SK-N-SH treated with all-trans-retinoic acid at 6 μM for 48 hours (cell line): ENCODE measurements at regions not wholly inside any gene's neighbourhood (a gene's known extent, or its start where the extent isn't known, plus 50 kb on each side); places are given as distances from the start of the nearest gene placed in this dataset.
A peak's percentile ranks its signal among the peaks of the same experiment; 100 is the strongest.

Experiments
- ATAC-seq: fragments of 200-7000 bp; cut with Tn5 transposase; 3 replicates; pipeline ENCODE4 v1.9.1; 2020; ENCODE audit warnings: mild to moderate bottlenecking, moderate library complexity
- ARNTL ChIP-seq: fragments of 450-650 bp; formaldehyde crosslinking; IDR thresholded peaks from 2 replicates; pipeline ENCODE4 v1.5.0; 2020; ENCODE audit warnings: low read depth, mild to moderate bottlenecking, moderate library complexity, borderline replicate concordance
- BACH2 ChIP-seq: fragments of 250-450 bp; sonication (Bioruptor Pico); IDR thresholded peaks from 2 replicates; pipeline ENCODE4 v1.9.0; 2021; ENCODE audit warnings: mild to moderate bottlenecking, borderline replicate concordance
- CSDC2 ChIP-seq: fragments of 250-450 bp; sonication (Bioruptor Pico); IDR thresholded peaks from 2 replicates; pipeline ENCODE4 v1.5.0; 2020; ENCODE audit warnings: mild to moderate bottlenecking, moderate library complexity
- ESRRG ChIP-seq: fragments of 250-450 bp; sonication (Bioruptor Pico); IDR thresholded peaks from 2 replicates; pipeline ENCODE4 v1.6.1; 2021; ENCODE audit warnings: mild to moderate bottlenecking
- GLIS3 ChIP-seq: fragments of 250-450 bp; sonication (Bioruptor Pico); IDR thresholded peaks from 2 replicates; pipeline ENCODE4 v1.5.0; 2020; ENCODE audit warnings: mild to moderate bottlenecking, moderate library complexity
- ISL1 ChIP-seq: fragments of 250-450 bp; sonication (Bioruptor Pico); IDR thresholded peaks from 2 replicates; pipeline ENCODE4 v2.1.2; 2022; ENCODE audit warnings: mild to moderate bottlenecking, moderate library complexity
- OSR1 ChIP-seq: fragments of 250-450 bp; sonication (Bioruptor Pico); IDR thresholded peaks from 2 replicates; pipeline ENCODE4 v1.8.0; 2022; ENCODE audit warnings: moderate library complexity, mild to moderate bottlenecking, inconsistent platforms
- PPARA ChIP-seq: fragments of 250-450 bp; sonication (Bioruptor Pico); IDR thresholded peaks from 2 replicates; pipeline ENCODE4 v1.5.0; 2020; ENCODE audit warnings: mild to moderate bottlenecking, borderline replicate concordance
- SNAI2 ChIP-seq: fragments of 250-450 bp; sonication (Bioruptor Pico); IDR thresholded peaks from 2 replicates; pipeline ENCODE4 v1.5.0; 2020; ENCODE audit warnings: mild to moderate bottlenecking, moderate library complexity
- TCF4 ChIP-seq: fragments of 250-450 bp; sonication (Bioruptor Pico); IDR thresholded peaks from 2 replicates; pipeline ENCODE4 v1.8.0; 2021; ENCODE audit warnings: mild to moderate bottlenecking, moderate library complexity, borderline replicate concordance
- ZFP3 ChIP-seq: fragments of 250-450 bp; sonication (Bioruptor Pico); IDR thresholded peaks from 2 replicates; pipeline ENCODE4 v1.5.0; 2020; ENCODE audit warnings: mild to moderate bottlenecking, moderate library complexity
- ZFP30 ChIP-seq: fragments of 450-650 bp; formaldehyde crosslinking; IDR thresholded peaks from 2 replicates; pipeline ENCODE4 v1.5.0; 2022; ENCODE audit warnings: mild to moderate bottlenecking, moderate library complexity
- ZNF565 ChIP-seq: fragments of 450-650 bp; formaldehyde crosslinking; conservative IDR thresholded peaks from 2 replicates; pipeline ENCODE4 v1.5.0; 2020; ENCODE audit warnings: low read depth, mild to moderate bottlenecking, moderate library complexity
- ZNF70 ChIP-seq: fragments of 450-650 bp; formaldehyde crosslinking; IDR thresholded peaks from 2 replicates; pipeline ENCODE4 v1.5.0; 2020; ENCODE audit warnings: mild to moderate bottlenecking, moderate library complexity
- ZNF8 ChIP-seq: fragments of 450-650 bp; formaldehyde crosslinking; IDR thresholded peaks from 2 replicates; pipeline ENCODE4 v1.5.0; 2020; ENCODE audit warnings: mild to moderate bottlenecking, moderate library complexity
- TF ChIP-seq, protein P1 (sequence below): fragments of 250-450 bp; sonication (Bioruptor Pico); IDR thresholded peaks from 2 replicates; pipeline ENCODE4 v1.5.1; 2020; ENCODE audit warnings: low read depth, mild to moderate bottlenecking, moderate library complexity
- TF ChIP-seq, protein P2 (sequence below): fragments of 250-450 bp; sonication (Bioruptor Pico); IDR thresholded peaks from 2 replicates; pipeline ENCODE4 v1.8.0; 2020; ENCODE audit warnings: mild to moderate bottlenecking, moderate library complexity, borderline replicate concordance
- TF ChIP-seq, protein P3 (sequence below): fragments of 250-450 bp; sonication (Bioruptor Pico); IDR thresholded peaks from 2 replicates; pipeline ENCODE4 v1.8.0; 2021; ENCODE audit warnings: low read depth, mild to moderate bottlenecking, moderate library complexity, borderline replicate concordance

DNA sequence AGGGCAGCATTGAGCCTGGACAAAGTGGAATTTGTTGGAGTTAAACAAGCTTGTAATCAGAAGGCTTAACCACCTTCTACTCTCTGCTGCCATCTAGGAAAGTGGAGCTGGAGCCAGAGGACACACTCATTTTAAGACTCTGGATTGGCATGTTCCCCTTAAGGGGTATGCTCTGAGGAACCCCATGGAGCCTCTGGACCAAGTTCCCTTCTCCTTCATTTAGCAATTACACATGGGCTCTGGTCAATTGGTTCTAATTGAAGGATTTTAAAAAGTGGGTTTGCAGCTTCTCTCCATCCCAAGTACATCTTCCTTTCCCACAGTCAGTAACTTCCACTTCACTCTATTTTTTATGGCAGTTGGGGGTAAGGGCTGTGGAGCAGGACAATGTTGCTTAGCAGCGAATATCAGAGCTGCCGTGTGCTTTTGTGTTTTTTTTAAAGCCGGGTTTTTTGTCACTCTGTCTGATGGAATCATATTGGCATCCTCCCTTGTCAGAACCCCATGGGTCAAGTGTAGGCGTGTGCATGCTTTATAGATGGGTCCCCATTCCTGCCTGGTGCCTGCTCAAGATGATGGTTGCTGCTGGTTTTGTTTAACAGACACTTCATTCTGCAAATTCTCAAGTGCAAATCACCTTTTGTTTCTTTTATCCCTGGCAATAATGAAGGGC, 330.7 kb upstream of the ADAMTSL1 start:
- TF ChIP-seq, protein P1, sequence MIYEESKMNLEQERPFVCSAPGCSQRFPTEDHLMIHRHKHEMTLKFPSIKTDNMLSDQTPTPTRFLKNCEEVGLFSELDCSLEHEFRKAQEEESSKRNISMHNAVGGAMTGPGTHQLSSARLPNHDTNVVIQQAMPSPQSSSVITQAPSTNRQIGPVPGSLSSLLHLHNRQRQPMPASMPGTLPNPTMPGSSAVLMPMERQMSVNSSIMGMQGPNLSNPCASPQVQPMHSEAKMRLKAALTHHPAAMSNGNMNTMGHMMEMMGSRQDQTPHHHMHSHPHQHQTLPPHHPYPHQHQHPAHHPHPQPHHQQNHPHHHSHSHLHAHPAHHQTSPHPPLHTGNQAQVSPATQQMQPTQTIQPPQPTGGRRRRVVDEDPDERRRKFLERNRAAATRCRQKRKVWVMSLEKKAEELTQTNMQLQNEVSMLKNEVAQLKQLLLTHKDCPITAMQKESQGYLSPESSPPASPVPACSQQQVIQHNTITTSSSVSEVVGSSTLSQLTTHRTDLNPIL, result no peak
- TF ChIP-seq, protein P2, sequence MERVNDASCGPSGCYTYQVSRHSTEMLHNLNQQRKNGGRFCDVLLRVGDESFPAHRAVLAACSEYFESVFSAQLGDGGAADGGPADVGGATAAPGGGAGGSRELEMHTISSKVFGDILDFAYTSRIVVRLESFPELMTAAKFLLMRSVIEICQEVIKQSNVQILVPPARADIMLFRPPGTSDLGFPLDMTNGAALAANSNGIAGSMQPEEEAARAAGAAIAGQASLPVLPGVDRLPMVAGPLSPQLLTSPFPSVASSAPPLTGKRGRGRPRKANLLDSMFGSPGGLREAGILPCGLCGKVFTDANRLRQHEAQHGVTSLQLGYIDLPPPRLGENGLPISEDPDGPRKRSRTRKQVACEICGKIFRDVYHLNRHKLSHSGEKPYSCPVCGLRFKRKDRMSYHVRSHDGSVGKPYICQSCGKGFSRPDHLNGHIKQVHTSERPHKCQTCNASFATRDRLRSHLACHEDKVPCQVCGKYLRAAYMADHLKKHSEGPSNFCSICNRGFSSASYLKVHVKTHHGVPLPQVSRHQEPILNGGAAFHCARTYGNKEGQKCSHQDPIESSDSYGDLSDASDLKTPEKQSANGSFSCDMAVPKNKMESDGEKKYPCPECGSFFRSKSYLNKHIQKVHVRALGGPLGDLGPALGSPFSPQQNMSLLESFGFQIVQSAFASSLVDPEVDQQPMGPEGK, result no peak
- TF ChIP-seq ESRRG (CRISPR knock-in tag) (no peak), GLIS3 (CRISPR knock-in tag) (no peak), ZFP3 (CRISPR knock-in tag) (no peak), ARNTL (no peak), CSDC2 (CRISPR knock-in tag) (no peak), ISL1 (CRISPR knock-in tag) (no peak), ZNF70 (CRISPR knock-in tag) (no peak), SNAI2 (no peak), ZFP30 (CRISPR knock-in tag) (no peak), ZNF565 (CRISPR knock-in tag) (no peak)
- TF ChIP-seq, all 23 proteins: peak for 0
- ATAC-seq, result peak; percentile 31; the same call in 1 of the 3 replicates

DNA sequence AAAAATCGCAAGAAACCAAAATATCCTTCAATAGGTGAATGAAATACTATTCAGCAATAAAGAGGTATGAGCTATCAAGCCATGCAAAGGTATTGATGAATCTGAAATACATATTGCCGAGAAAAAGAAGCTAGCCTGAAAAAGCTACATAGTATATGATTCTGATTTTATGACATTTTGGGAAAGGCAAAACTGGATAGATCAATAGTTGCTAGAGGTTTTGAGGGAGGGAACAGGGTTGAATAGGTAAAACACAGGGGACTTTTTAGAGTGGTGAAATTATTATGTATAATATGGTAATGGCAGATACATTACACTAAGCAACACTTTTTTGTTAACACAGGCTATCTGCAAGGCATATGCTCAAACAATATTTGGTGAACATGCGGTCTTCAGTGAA, 327.6 kb upstream of the ADAMTSL1 start:
- ATAC-seq, result no peak
- TF ChIP-seq ZFP30 (CRISPR knock-in tag), result no peak
- no peak for TF ChIP-seq TCF4 (CRISPR knock-in tag)
- no peak for TF ChIP-seq PPARA
- TF ChIP-seq, protein P3, sequence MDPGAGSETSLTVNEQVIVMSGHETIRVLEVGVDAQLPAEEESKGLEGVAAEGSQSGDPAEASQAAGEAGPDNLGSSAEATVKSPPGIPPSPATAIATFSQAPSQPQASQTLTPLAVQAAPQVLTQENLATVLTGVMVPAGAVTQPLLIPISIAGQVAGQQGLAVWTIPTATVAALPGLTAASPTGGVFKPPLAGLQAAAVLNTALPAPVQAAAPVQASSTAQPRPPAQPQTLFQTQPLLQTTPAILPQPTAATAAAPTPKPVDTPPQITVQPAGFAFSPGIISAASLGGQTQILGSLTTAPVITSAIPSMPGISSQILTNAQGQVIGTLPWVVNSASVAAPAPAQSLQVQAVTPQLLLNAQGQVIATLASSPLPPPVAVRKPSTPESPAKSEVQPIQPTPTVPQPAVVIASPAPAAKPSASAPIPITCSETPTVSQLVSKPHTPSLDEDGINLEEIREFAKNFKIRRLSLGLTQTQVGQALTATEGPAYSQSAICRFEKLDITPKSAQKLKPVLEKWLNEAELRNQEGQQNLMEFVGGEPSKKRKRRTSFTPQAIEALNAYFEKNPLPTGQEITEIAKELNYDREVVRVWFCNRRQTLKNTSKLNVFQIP (CRISPR knock-in tag), result no peak
- no peak for TF ChIP-seq ARNTL

DNA sequence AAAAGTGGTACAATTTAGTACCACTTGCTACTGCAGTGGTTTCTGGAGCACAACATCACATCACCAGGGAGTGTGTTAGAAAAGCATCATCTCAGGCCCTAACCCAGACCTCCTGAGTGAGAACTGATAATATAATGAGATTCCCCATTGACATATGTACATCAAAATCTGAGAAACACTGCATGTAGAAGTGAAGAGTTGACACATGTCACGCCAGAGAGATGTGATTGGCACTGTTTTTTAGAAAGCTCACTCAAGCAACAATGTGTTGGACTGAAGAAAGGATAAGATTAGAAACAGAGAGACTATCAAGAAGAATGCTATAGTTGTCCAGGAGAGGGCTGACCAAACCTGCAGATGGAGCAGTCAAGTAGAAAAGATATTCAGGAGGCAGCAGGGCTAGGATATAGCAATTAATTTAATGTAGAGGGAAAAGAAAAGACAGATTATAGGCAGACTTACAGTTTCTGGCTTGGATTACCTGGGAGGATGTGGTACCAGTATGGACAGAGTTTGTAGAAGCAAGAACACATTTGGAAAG, 324.4 kb upstream of the ADAMTSL1 start:
- TF ChIP-seq, protein P1, result no peak
- TF ChIP-seq, protein P2, result no peak
- TF ChIP-seq BACH2 (CRISPR knock-in tag) (no peak), OSR1 (no peak)
- no peak for ATAC-seq

DNA sequence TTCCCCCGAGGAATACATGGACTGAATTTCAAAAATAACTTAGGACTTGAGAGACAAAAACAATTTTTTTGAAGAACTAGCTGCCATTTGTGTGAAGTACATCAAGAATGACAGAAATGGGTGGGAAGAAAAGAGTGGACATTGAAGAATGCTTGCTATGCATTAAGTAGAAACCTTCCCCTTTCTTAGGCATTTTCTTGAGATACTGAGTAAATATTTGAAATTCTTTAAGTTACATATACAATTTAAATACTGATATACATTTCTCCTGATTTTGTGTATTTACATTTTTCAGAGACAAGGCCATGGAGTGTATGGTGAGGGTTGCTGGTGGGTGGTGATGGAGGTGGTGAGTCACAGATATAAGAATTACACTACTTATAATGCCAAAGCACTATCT, 319.3 kb upstream of the ADAMTSL1 start:
- ATAC-seq, result no peak
- TF ChIP-seq OSR1 (no peak), ZNF8 (CRISPR knock-in tag) (no peak), GLIS3 (CRISPR knock-in tag) (no peak)

DNA sequence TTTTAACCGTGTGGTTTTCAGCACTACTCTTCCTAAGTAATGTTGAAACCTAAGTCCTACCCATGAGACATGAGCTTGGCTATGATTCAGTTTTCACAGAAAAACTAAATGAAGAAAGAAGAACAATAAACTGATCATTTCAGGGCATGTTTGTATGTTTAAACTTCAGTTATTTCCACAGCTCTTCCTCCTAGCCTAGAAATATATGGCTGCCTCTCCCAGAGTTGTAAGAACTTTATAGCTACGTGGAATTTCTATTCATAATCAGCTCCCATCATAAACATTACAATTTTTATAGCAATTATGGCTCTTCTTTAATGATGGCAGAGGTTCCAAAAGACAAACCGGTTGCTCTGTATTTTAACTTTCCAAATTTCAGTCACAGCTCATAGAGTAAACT, 314.7 kb upstream of the ADAMTSL1 start:
- no peak for TF ChIP-seq ZNF565 (CRISPR knock-in tag)
- no peak for ATAC-seq
